SH-SY5Y (cell line): ENCODE measurements at regions not wholly inside any gene's neighbourhood (a gene's known extent, or its start where the extent isn't known, plus 50 kb on each side); places are given as distances from the start of the nearest gene placed in this dataset.

ENCODE experiments used
- GATA2 ChIP-seq: IDR thresholded peaks from 2 replicates; pipeline ENCODE4 v1.6.1; 2011; ENCODE audit warnings: mild to moderate bottlenecking, low read depth, low read length
- GATA3 ChIP-seq: IDR thresholded peaks from 2 replicates; pipeline ENCODE4 v1.6.1; 2011; ENCODE audit warnings: low read depth, mild to moderate bottlenecking, low read length, moderate library complexity

DNA sequence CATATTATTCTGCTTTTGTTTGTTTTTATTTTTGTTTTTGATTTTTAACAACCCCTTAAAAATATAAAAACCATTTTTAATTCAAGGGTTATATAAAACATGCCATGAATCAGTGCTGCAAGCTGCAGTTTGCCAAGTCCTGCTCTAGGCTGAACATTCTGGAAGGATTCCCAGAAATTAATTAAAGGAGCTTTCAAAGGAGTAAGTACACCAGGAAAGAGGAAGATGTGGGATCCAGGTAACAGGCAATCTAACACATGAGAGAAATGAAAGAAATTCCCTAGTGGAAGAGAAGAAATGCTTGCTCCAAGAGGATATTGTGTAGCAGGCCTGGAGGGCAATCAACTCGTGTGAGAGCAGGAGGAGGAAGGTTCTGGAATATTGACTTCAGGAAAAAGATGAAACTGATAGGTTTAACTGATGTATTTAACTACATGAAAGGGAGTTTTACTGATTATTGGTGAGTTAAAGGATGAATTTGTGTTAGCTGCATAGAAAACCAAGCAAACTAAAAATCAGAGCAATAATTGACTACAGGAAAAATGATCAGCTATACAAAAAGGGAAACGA lies 146.0 kb upstream of the PHACTR1 start:
- TF ChIP-seq GATA2 = no peak
- no peak for TF ChIP-seq GATA3
